ENCODE measurements at regions not wholly inside any gene's neighbourhood (a gene's known extent, or its start where the extent isn't known, plus 50 kb on each side); places are given as distances from the start of the nearest gene placed in this dataset.

DNA sequence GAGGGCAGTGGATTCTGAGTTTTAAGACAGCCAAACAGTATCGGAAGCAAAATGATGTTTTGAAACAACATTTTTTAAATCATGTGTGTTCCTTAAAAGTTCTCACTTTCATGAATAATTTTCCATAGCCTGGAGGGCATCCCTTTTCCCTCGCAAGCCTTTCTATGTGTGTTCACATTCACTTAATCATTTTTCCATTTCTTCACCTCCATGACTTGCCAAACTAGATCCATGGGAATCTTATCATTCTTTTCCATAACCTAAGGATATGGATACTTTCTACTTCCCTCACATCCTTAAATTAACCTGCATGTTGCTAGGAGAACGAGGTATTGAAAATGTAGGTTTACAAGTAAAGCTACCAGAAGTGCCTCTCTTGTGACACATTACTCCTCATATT lies 94.2 kb upstream of the NPVF start:
- Mint-ChIP-seq H3K27me3 (peaks cover 16% of the 10 kb centered on the region), H3K36me3 (no peaks in the 10 kb centered on the region), H3K27ac (no peak overlapping the region), H3K4me3 (no peak overlapping the region), H3K9me3 (peaks cover 3% of the 10 kb centered on the region), H3K4me1 (no peaks in the 10 kb centered on the region)
- DNase-seq (ENCODE audit: low spot score in 2 of 2) (no peak), ATAC-seq (ENCODE audit: low read depth) (no peak)

DNA sequence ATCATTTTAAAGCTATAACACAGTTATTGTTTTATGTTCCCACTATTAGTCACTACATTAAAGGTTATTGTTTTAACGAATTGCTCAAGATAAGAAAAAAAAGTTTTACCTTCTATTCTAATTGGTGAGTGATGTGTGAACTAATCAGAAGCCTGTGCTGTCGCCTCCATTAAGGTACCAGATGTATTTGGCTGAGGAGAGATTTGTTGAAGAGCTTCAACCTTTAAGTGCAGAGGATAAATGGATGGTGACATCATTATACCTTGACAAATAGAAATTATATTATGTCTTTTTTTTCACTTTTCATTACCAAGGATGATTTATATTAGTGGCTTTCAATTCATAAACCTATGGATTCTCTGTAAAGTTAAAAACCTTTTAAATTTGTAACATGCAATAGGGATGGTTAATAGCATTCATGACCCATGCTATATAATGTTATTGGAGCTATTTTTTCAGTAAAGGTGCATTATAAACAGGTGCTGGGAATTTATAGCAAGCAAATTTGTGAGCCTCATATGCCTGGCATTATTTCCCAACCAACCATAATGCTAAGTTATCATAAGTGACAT lies 97.0 kb upstream of the NPVF start:
- peaks cover 13% of the 10 kb centered on the region for H3K27me3 Mint-ChIP-seq
- no peak for ATAC-seq (ENCODE audit: low read depth)
- no peak for DNase-seq (ENCODE audit: low spot score in 2 of 2)
- H3K36me3 Mint-ChIP-seq = no peaks in the 10 kb centered on the region
- H3K9me3 Mint-ChIP-seq = peaks cover 3% of the 10 kb centered on the region
- H3K27ac Mint-ChIP-seq = no peak overlapping the region
- no peak overlapping the region for H3K4me3 Mint-ChIP-seq
- no peaks in the 10 kb centered on the region for H3K4me1 Mint-ChIP-seq

- Mint-ChIP-seq H3K27me3 (peaks cover 14% of the 10 kb centered on the region), H3K9me3 (peaks cover 3% of the 10 kb centered on the region), H3K36me3 (no peaks in the 10 kb centered on the region), H3K27ac (no peak overlapping the region), H3K4me1 (no peaks in the 10 kb centered on the region), H3K4me3 (no peak overlapping the region)
- DNase-seq (ENCODE audit: low spot score in 2 of 2) (no peak), ATAC-seq (ENCODE audit: low read depth) (no peak)
Observed at GRCh38 chr7:25326501-25327156, 98.3 kb upstream of the NPVF start.

GRCh38 chr7:25329815-25330214 lies 101.5 kb upstream of the NPVF start:
- H3K4me1 Mint-ChIP-seq = no peaks in the 10 kb centered on the region
- no peak for DNase-seq (ENCODE audit: low spot score in 2 of 2)
- no peak overlapping the region for H3K27ac Mint-ChIP-seq
- peaks cover 9% of the 10 kb centered on the region for H3K27me3 Mint-ChIP-seq
- peaks cover 3% of the 10 kb centered on the region for H3K9me3 Mint-ChIP-seq
- H3K4me3 Mint-ChIP-seq = no peak overlapping the region
- no peaks in the 10 kb centered on the region for H3K36me3 Mint-ChIP-seq
- ATAC-seq (ENCODE audit: low read depth) = no peak

DNA sequence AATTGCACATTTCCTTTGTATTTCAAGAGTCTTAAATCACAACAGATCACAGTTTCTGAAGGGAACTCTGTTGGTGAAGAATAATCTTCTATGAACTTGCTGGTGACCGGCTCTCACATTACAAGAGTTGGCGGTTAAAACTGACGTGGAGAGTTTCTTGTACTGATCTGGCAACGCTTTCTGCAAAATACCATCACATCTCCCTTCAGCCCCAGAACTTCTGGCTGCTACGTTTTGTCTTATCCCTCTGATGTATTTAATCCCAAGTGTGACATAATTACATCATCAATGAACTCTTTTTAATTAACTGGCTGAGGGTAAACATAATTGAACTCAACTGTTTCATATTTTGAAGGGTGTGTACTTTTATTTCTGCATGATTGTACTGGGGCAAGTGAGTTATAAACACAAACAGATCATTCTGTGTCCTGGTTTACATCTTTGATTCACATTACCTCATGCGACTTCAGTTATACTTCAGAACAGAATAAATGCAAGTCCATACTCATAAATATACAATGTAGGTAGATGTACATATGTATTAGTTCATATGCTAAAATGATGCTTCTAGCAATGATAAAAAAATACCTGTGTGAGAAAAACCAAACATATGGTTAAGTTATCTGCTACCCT lies 105.1 kb upstream of the NPVF start:
- no peak overlapping the region for H3K4me3 Mint-ChIP-seq
- H3K27me3 Mint-ChIP-seq = peaks cover 9% of the 10 kb centered on the region
- no peak overlapping the region for H3K27ac Mint-ChIP-seq
- no peaks in the 10 kb centered on the region for H3K4me1 Mint-ChIP-seq
- DNase-seq (ENCODE audit: low spot score in 2 of 2) (no peak), ATAC-seq (ENCODE audit: low read depth) (no peak)
- H3K9me3 Mint-ChIP-seq = peaks cover 2% of the 10 kb centered on the region
- H3K36me3 Mint-ChIP-seq = no peaks in the 10 kb centered on the region

GRCh38 chr7:25347360-25348066 lies 119.2 kb upstream of the NPVF start:
- H3K36me3 Mint-ChIP-seq = no peaks in the 10 kb centered on the region
- ATAC-seq (ENCODE audit: low read depth) (no peak), DNase-seq (ENCODE audit: low spot score in 2 of 2) (no peak)
- peaks cover 10% of the 10 kb centered on the region for H3K27me3 Mint-ChIP-seq
- no peak overlapping the region for H3K4me3 Mint-ChIP-seq
- no peaks in the 10 kb centered on the region for H3K9me3 Mint-ChIP-seq
- H3K4me1 Mint-ChIP-seq = no peaks in the 10 kb centered on the region
- no peak overlapping the region for H3K27ac Mint-ChIP-seq

DNA sequence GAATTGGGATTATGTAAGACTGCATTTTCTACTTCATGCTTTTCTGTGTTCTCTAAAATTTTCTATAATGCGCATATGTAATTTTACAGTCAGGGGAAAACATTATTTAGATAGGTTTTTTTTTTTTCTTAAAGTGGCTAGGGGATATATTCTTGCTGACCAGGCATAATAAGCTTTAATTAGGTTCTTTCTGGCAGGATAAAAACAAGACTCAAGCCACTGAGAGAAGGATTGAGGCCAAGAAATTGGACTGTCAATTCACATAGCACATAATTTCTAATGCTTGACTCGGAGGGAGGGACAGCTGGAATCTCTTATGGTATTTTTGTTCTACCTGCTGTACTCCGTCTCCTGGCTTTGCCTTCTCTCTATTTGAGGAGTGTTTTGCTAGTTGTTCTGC lies 119.8 kb upstream of the NPVF start:
- ATAC-seq (ENCODE audit: low read depth) = no peak

DNA sequence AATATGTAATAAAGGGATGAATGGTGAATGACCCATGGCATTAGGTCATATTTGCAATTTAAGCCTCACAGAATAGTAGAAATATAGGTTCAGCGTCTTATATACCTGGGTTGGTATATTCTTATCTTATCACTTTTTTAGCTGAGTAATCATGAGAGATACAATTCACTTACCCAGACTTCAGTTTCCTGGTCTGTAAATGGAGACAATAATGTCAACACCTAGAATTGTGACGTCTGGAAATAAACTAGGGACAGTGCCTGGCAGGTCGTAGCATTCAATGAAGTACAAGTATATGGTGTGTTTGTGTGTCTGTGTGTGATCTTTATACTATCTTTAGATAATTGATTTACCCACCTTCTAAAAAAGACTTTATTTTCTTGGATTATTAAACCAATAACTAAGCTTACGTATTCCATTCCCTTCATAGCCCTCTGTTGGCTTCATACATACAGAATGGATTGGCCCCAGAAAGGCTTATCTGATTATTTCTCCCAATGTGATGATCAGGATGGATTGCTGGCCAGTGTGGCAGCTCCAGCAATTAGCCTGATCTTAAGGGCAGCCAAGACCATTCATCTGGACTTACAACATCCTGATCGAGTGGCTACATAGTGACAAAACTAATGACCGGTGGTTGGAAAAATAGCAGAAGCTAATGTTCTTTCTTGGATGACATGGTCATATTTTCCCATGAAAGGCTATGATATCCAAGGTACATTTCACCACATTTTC lies 121.2 kb upstream of the NPVF start:
- H3K4me3 Mint-ChIP-seq = no peak overlapping the region
- no peaks in the 10 kb centered on the region for H3K36me3 Mint-ChIP-seq
- ATAC-seq (ENCODE audit: low read depth) (no peak), DNase-seq (ENCODE audit: low spot score in 2 of 2) (no peak)
- H3K4me1 Mint-ChIP-seq = no peaks in the 10 kb centered on the region
- H3K9me3 Mint-ChIP-seq = no peaks in the 10 kb centered on the region
- H3K27ac Mint-ChIP-seq = no peak overlapping the region
- H3K27me3 Mint-ChIP-seq = peaks cover 10% of the 10 kb centered on the region

More for the DNA sequence above, 119.8 kb upstream of the NPVF start:
- H3K27me3 Mint-ChIP-seq = peaks cover 10% of the 10 kb centered on the region
- no peaks in the 10 kb centered on the region for H3K4me1 Mint-ChIP-seq
- H3K4me3 Mint-ChIP-seq = no peak overlapping the region
- no peak for DNase-seq (ENCODE audit: low spot score in 2 of 2)
- H3K36me3 Mint-ChIP-seq = no peaks in the 10 kb centered on the region
- H3K9me3 Mint-ChIP-seq = no peaks in the 10 kb centered on the region
- H3K27ac Mint-ChIP-seq = no peak overlapping the region

DNA sequence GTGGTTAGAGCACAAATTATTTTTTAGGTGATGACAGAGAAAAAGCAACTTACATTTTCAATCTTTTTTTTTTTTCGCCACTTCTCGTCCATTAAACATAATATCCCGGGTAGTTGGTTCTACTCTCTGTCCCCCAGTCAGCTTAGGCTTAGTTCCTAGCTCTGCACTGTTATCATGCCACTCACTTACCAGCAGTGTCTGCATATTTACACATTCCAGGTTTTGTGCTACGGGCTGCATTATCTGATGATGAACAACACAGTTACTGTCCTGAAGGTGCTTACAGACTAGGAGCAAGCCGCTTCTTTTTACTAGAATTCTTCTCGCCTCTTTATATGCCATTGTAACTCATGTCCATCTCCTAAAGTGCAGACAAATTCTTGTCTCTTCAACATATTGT lies 121.8 kb upstream of the NPVF start:
- Mint-ChIP-seq H3K27me3 (peaks cover 10% of the 10 kb centered on the region), H3K4me1 (no peaks in the 10 kb centered on the region), H3K36me3 (no peaks in the 10 kb centered on the region), H3K4me3 (no peak overlapping the region), H3K9me3 (no peaks in the 10 kb centered on the region), H3K27ac (no peak overlapping the region)
- ATAC-seq (ENCODE audit: low read depth) = no peak
- DNase-seq (ENCODE audit: low spot score in 2 of 2) = no peak

DNA sequence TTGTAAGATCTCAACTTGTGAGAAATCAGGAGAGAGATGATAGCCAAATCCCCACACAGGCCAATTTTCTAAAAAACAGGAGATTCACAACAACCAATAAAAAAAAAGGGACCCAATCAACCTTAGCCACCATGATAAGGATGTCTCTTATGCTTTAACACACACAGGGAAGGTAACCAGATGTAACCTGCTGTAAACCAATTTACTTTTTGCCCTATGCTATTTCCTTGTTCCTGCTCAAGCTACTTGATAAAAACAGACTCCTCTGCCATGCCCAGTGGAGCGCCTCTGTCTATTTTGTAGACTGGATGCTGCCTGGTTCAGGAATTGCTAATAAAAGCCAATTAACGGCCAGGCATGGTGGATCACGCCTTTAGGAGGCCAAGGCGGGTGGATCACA lies 123.5 kb upstream of the NPVF start:
- ATAC-seq (ENCODE audit: low read depth) (no peak), DNase-seq (ENCODE audit: low spot score in 2 of 2) (no peak)
- Mint-ChIP-seq H3K27ac (no peak overlapping the region), H3K4me3 (no peak overlapping the region), H3K9me3 (no peaks in the 10 kb centered on the region), H3K4me1 (no peaks in the 10 kb centered on the region), H3K27me3 (peaks cover 10% of the 10 kb centered on the region), H3K36me3 (no peaks in the 10 kb centered on the region)

DNA sequence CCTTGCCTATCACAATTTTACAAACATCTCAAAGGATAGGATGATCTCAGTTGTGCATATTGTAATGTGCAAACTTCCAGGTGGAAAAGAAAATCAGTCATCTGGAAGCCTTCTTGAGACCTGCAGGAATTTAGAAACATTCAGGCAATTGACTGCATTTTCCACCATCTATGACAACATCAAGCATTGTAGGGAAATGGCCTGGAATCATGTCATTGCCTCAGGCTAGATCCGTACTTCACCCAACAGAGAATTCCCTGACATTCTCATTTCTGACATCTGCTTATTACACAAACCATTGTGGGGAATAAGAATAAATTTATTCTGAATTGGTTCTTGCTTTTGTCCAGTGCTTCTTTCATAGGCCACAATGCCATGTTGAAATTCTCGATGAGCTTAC lies 124.9 kb upstream of the NPVF start:
- no peaks in the 10 kb centered on the region for H3K4me1 Mint-ChIP-seq
- no peak for ATAC-seq (ENCODE audit: low read depth)
- no peaks in the 10 kb centered on the region for H3K9me3 Mint-ChIP-seq
- no peaks in the 10 kb centered on the region for H3K36me3 Mint-ChIP-seq
- peaks cover 6% of the 10 kb centered on the region for H3K27me3 Mint-ChIP-seq
- no peak overlapping the region for H3K4me3 Mint-ChIP-seq
- H3K27ac Mint-ChIP-seq = no peak overlapping the region
- no peak for DNase-seq (ENCODE audit: low spot score in 2 of 2)

GRCh38 chr7:25353732-25354131 lies 125.4 kb upstream of the NPVF start:
- no peak overlapping the region for H3K27ac Mint-ChIP-seq
- no peaks in the 10 kb centered on the region for H3K4me1 Mint-ChIP-seq
- no peaks in the 10 kb centered on the region for H3K36me3 Mint-ChIP-seq
- no peak overlapping the region for H3K4me3 Mint-ChIP-seq
- H3K9me3 Mint-ChIP-seq = no peaks in the 10 kb centered on the region
- ATAC-seq (ENCODE audit: low read depth) = no peak
- peaks cover 10% of the 10 kb centered on the region for H3K27me3 Mint-ChIP-seq
- no peak for DNase-seq (ENCODE audit: low spot score in 2 of 2)

- Mint-ChIP-seq H3K27me3 (peaks cover 3% of the 10 kb centered on the region), H3K9me3 (no peaks in the 10 kb centered on the region), H3K4me3 (no peak overlapping the region), H3K27ac (no peak overlapping the region), H3K4me1 (no peaks in the 10 kb centered on the region), H3K36me3 (no peaks in the 10 kb centered on the region)
- DNase-seq (ENCODE audit: low spot score in 2 of 2) (no peak), ATAC-seq (ENCODE audit: low read depth) (no peak)
Observed at GRCh38 chr7:25356534-25357151, 128.4 kb upstream of the NPVF start.
